Stomach (tissue), 4 donors: ENCODE measurements at regions not wholly inside any gene's neighbourhood (a gene's known extent, or its start where the extent isn't known, plus 50 kb on each side); places are given as distances from the start of the nearest gene placed in this dataset.

Source experiments
- CTCF ChIP-seq, 7 experiments: fragments of 450-650 bp in 4 of 7; fragments of 200-600 bp in 3 of 7; sonication (generic) in 3 of 7; IDR thresholded peaks; one replicate each; pipeline ENCODE4 v1.5.1; 2016 to 2019; ENCODE audit warnings: antibody characterized with exemption in 7 of 7, control low read depth in 2 of 7, mild to moderate bottlenecking in 1 of 7
- EP300 ChIP-seq: sonication (generic); formaldehyde crosslinking; IDR thresholded peaks from one replicate; pipeline ENCODE4 v1.6.1; 2017; ENCODE audit warnings: antibody characterized with exemption
- POLR2A ChIP-seq, 4 donors: fragments of 450-650 bp; IDR thresholded peaks; one replicate each; pipeline ENCODE4 v1.6.1; 2016; ENCODE audit warnings: antibody characterized with exemption in 4 of 4, control low read depth in 2 of 4, mild to moderate bottlenecking in 1 of 4, moderate library complexity in 1 of 4
- POLR2AphosphoS5 ChIP-seq, 3 donors: sonication (generic); formaldehyde crosslinking; IDR thresholded peaks; one replicate each; pipeline ENCODE4 v1.6.1; 2016; ENCODE audit warnings: antibody characterized with exemption in 3 of 3

GRCh38 chr4:153038623-153039311 is 102.6 kb downstream of the FHDC1 start:
- TF ChIP-seq POLR2A (IDR thresholded peaks at IDR 0.05) (no peak), CTCF (IDR thresholded peaks at IDR 0.05) (no peak), POLR2AphosphoS5 (IDR thresholded peaks at IDR 0.05) (peak in 2 of 3 donors; percentile 20 to 56), EP300 (no peak)
